GM23338 (cell line): ENCODE measurements at regions not wholly inside any gene's neighbourhood (a gene's known extent, or its start where the extent isn't known, plus 50 kb on each side); places are given as distances from the start of the nearest gene placed in this dataset.

Experiments used
- ATAC-seq: fragments of 200-7000 bp; cut with Tn5 transposase; 3 replicates; pipeline ENCODE4 v1.9.1; 2020
- DNase-seq: peaks from one replicate; pipeline ENCODE4 v3.0.0-alpha.2; 2015; ENCODE audit warnings: low spot score
- H2AFZ ChIP-seq: fragments of 200-600 bp; sonication (generic); 2 replicates; pipeline ENCODE4 v1.8.0; 2016; ENCODE audit warnings: antibody characterized with exemption, mild to moderate bottlenecking, moderate library complexity
- H3F3A ChIP-seq: fragments of 200-600 bp; sonication (generic); replicated peaks from 2 replicates; pipeline ENCODE4 v1.8.0; 2017; ENCODE audit warnings: antibody characterized with exemption, mixed run types, low read depth
- H3K27ac ChIP-seq: fragments of 200-600 bp; sonication (generic); 2 replicates; pipeline ENCODE4 v1.6.1; 2016; ENCODE audit warnings: low read depth
- H3K27me3 ChIP-seq: fragments of 200-600 bp; sonication (generic); 2 replicates; pipeline ENCODE4 v1.8.0; 2016; ENCODE audit warnings: mild to moderate bottlenecking, mixed run types, moderate library complexity; ENCODE audit not compliant: insufficient read depth
- H3K36me3 ChIP-seq: fragments of 200-600 bp; sonication (generic); 2 replicates; pipeline ENCODE4 v1.8.0; 2016; ENCODE audit warnings: mild to moderate bottlenecking; ENCODE audit not compliant: insufficient read depth
- H3K4me1 ChIP-seq: fragments of 200-600 bp; sonication (generic); 2 replicates; pipeline ENCODE4 v1.8.0; 2016; ENCODE audit warnings: mild to moderate bottlenecking, moderate library complexity; ENCODE audit not compliant: insufficient read depth
- H3K4me2 ChIP-seq: fragments of 200-600 bp; sonication (generic); 2 replicates; pipeline ENCODE4 v1.7.1; 2017; ENCODE audit warnings: mixed run types
- H3K4me3 ChIP-seq: fragments of 200-600 bp; sonication (generic); 2 replicates; pipeline ENCODE4 v1.6.1; 2016; ENCODE audit warnings: mixed run types
- H3K79me2 ChIP-seq: fragments of 200-600 bp; sonication (generic); replicated peaks from 2 replicates; pipeline ENCODE4 v1.8.0; 2017; ENCODE audit warnings: mild to moderate bottlenecking; ENCODE audit not compliant: insufficient read depth
- H3K9me2 ChIP-seq: fragments of 200-600 bp; sonication (generic); 2 replicates; pipeline ENCODE4 v1.8.0; 2017; ENCODE audit not compliant: insufficient read depth
- H4K20me1 ChIP-seq: fragments of 200-600 bp; sonication (generic); replicated peaks from 2 replicates; pipeline ENCODE4 v1.8.0; 2017; ENCODE audit warnings: mild to moderate bottlenecking; ENCODE audit not compliant: insufficient read depth
- H3K27ac Mint-ChIP-seq: 2 replicates; pipeline ENCODE4 v1.8.0; 2020; ENCODE audit warnings: inconsistent platforms, mild to moderate bottlenecking, moderate library complexity, mixed read lengths
- H3K27me3 Mint-ChIP-seq: 3 replicates; pipeline ENCODE4 v1.8.0; 2022; ENCODE audit warnings: low read depth, mild to moderate bottlenecking, moderate library complexity, mixed read lengths, inconsistent platforms; ENCODE audit not compliant: insufficient read depth, poor library complexity
- H3K36me3 Mint-ChIP-seq: 3 replicates; pipeline ENCODE4 v1.8.0; 2021; ENCODE audit warnings: low read depth, mild to moderate bottlenecking, inconsistent platforms, moderate library complexity, mixed read lengths
- H3K4me1 Mint-ChIP-seq: 3 replicates; pipeline ENCODE4 v1.8.0; 2020; ENCODE audit warnings: mild to moderate bottlenecking, inconsistent platforms, mixed read lengths
- H3K4me3 Mint-ChIP-seq: 3 replicates; pipeline ENCODE4 v1.8.0; 2021; ENCODE audit warnings: moderate library complexity, mild to moderate bottlenecking, inconsistent platforms, mixed read lengths
- H3K9me3 Mint-ChIP-seq: 3 replicates; pipeline ENCODE4 v1.8.0; 2020; ENCODE audit warnings: moderate library complexity, mild to moderate bottlenecking, inconsistent platforms, mixed read lengths
- CTCF ChIP-seq, 2 experiments: fragments of 200-600 bp in 1 of 2; sonication (generic) in 1 of 2; conservative IDR thresholded peaks; 2 replicates each; pipeline versions ENCODE4 v1.5.1 to v1.6.1; 2016 to 2017; ENCODE audit warnings: antibody characterized with exemption in 2 of 2, low read depth in 2 of 2, mild to moderate bottlenecking in 2 of 2, moderate library complexity in 1 of 2
- ETS1 ChIP-seq: IDR thresholded peaks from 2 replicates; pipeline ENCODE4 v1.6.1; 2016; ENCODE audit warnings: antibody characterized with exemption
- EZH2phosphoT487 ChIP-seq: fragments of 200-600 bp; sonication (generic); IDR thresholded peaks from one replicate; pipeline ENCODE4 v1.8.1; 2018; ENCODE audit warnings: antibody characterized with exemption; ENCODE audit not compliant: unreplicated experiment
- ZNF462 ChIP-seq: fragments of 250-450 bp; sonication (Bioruptor Pico); IDR thresholded peaks from 2 replicates; pipeline ENCODE4 v1.5.0; 2020; ENCODE audit warnings: mild to moderate bottlenecking, moderate library complexity

DNA sequence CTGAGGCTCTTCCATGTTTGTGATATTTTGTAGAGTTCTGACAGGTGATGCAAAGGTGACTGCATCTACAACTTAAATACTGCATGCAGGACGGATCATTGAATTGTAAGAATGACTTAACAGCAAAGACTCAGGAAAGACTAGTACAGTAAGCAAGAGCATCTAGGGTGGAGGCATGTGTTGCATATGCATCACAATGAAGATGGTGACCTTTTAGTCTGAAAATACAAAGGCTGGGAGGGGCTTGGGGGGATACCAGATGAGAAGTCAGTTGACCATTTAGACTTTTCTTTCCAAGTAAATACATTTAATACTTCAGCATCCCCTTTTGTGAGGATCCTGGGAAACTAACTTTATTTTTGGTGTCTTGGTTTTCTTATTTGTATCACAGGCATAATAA lies 145.5 kb downstream of the NUF2 start (continued):
- no peak for TF ChIP-seq EZH2phosphoT487
- no peak for TF ChIP-seq ZNF462 (CRISPR knock-in tag)

- no peaks in the 10 kb centered on the region for H3F3A ChIP-seq
- no peak overlapping the region for H3K4me3 ChIP-seq
- no peak overlapping the region for H3K27ac ChIP-seq
Observed at GRCh38 chr1:163471779-163472650, 150.3 kb downstream of the NUF2 start.

More at GRCh38 chr1:163471779-163472650, 150.3 kb downstream of the NUF2 start:
- H3K4me1 ChIP-seq = peaks cover 7% of the 10 kb centered on the region; the same call in 1 of the 2 replicates
- Mint-ChIP-seq H3K4me3 (no peak overlapping the region), H3K36me3 (no peaks in the 10 kb centered on the region), H3K4me1 (peaks cover 6% of the 10 kb centered on the region), H3K27ac (no peak overlapping the region), H3K9me3 (no peaks in the 10 kb centered on the region), H3K27me3 (peaks cover 6% of the 10 kb centered on the region)
- TF ChIP-seq CTCF (conservative IDR thresholded peaks at IDR 0.05; ENCODE audit: low read depth in 2 of 2) (0 out of 4 replicates have a peak, but pooled peaks of 1 of the 2 experiments have one; percentile 8), ETS1 (no peak)
- ATAC-seq (no peak), DNase-seq (no peak)
- H3K36me3 ChIP-seq = no peaks in the 10 kb centered on the region
- no peaks in the 10 kb centered on the region for H3K27me3 ChIP-seq
- 0 out of 2 replicates have a peak overlapping the region, but pooled peaks have one; percentile 61 for H2AFZ ChIP-seq
- H3K79me2 ChIP-seq = no peaks in the 10 kb centered on the region
- no peak overlapping the region for H3K4me2 ChIP-seq
- no peaks in the 10 kb centered on the region for H4K20me1 ChIP-seq
- H3K9me2 ChIP-seq = no peaks in the 10 kb centered on the region; the same call in 1 of the 2 replicates
